ENCODE measurements at regions not wholly inside any gene's neighbourhood (a gene's known extent, or its start where the extent isn't known, plus 50 kb on each side); places are given as distances from the start of the nearest gene placed in this dataset.

- DNase-seq (ENCODE audit: low read depth) = no peak
These were observed 305.1 kb upstream of the SASH1 start for GRCh38 chr6:148037496-148037895.

DNA sequence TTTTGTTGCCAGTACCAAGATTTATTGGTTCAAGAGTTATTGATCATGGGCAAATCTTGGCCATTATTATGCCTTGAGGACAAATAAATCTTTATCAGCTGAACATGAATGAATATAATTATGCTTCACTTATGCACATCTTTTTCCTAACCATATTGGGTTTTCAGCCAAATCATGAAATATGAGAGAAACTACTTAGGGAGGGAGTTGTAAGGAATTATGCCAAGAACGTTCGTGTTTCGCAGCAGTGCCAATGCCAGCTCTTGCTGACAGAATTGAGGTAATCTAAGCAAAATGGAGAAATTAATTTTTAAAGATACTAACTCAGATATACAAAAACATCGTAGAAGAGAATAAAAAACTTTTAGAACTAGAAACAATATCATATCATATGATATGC is 301.1 kb upstream of the SASH1 start:
- no peak for DNase-seq (ENCODE audit: low read depth)

- DNase-seq (ENCODE audit: low read depth) = no peak
These were observed 300.1 kb upstream of the SASH1 start for GRCh38 chr6:148042536-148042935.

- DNase-seq (ENCODE audit: low read depth) = no peak
These were observed 298.3 kb upstream of the SASH1 start for GRCh38 chr6:148044261-148044751.

- no peak for DNase-seq (ENCODE audit: low read depth)
These were observed 297.7 kb upstream of the SASH1 start for GRCh38 chr6:148044921-148045320.

DNA sequence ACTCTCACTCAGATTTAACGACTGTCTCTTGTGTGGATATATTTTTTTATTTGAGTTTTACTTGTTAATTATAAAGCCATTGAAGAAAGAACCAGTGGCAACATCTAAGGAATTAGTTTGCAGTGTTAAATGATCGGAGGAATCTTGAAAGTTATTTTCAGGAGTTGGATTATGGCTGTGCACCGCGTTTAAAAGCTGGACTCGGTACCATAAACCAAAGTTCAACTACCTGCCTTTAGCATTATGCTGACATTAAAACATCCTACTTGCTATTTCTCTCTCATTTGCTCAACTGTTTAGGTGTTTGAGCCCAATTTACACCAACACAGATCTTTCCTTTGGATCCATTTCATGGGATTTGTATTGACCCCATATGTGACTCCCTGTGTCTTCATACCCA is 289.4 kb upstream of the SASH1 start:
- DNase-seq (ENCODE audit: low read depth) = no peak

DNA sequence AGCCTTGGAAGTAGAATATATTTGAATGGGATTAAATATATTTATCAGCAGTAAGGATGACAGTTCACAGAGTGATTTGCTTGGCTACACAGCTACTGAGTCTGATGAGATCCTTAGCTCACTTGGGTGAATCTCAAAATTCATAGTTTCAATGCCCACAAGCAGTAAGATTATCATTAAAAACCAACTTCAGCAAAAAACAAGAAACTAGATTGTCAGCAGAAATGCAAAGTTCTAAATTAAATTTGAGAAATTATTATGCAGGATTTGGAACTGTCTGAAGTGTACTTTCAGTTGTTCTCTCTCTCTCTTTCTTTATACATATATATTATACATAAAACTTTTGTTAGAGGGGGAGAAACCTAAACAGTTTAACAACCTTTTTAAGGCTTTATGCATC is 288.8 kb upstream of the SASH1 start:
- no peak for DNase-seq (ENCODE audit: low read depth)

- DNase-seq (ENCODE audit: low read depth) = no peak
These were observed 288.4 kb upstream of the SASH1 start for GRCh38 chr6:148054219-148054618.

DNA sequence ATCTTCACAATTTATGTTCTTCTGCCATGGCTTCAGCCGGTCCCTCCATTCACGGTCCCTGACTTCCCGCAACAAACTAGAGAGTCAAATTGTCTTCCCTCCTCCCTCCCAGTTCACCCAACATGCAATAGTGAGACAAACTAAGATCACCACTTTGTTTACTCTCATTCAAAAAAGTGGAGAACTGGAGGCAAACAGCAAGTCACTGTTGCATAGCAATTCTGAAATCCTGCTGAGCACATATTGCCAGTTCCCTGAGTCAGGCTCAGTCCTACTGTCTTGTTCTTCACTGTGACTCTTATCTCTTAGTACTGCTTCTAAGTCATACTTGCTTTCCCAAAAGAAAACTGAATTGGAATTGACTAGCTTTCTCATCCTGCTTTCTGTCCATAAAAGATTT is 287.2 kb upstream of the SASH1 start:
- no peak for DNase-seq (ENCODE audit: low read depth)

GRCh38 chr6:148059869-148060268 is 282.8 kb upstream of the SASH1 start:
- no peak for DNase-seq (ENCODE audit: low read depth)

GRCh38 chr6:148064406-148065134 is 278.1 kb upstream of the SASH1 start:
- peak; percentile 73 for DNase-seq (ENCODE audit: low read depth)

DNA sequence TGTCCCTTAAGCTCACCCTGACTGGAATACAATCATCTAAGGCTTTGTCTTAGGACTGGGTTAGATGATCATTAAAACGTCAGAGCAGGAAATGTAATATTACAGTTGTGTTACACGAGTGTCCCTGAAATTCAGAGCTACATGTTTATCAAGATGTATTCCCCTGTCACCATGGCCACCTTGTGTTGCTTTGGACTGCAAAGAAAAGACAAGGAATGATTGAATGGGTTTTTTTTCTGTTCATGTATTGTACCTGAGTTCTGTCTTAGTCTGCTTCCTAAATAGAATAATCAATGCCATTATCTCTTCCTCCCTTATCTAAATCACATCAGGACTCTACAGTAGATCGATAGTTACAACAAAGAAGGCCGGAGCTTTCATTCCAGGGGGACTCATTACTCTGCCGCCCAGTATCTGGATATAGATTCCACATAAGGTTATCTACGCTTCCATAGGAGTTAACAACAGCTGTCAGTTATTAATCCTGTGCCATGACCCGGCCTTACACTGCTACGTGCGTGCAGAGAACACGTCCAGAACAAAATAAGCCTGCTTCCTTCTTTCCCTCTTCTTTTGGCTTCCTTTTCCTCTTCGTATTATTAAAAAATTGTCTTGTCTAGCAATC is 274.1 kb upstream of the SASH1 start:
- DNase-seq (ENCODE audit: low read depth) = no peak

DNA sequence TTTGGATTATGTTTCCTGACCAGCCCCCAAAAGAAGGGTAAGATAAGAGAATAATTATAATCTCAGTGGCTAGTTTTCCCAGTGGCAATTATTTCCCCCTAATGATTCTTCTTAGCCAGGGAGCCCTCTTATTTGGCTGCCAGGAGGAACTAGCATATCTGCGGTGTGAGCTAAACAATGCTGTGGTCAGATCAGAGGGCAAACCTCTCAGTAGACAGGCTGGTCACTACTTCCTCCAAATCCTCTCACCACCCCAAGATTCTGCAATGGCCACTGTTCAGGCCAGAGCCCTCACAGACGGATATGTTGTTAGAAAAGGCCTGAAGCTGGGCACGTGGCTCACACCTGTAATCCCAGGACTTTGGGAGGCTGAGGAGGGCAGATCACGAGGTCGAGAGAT is 273.4 kb upstream of the SASH1 start:
- DNase-seq (ENCODE audit: low read depth) = no peak

DNA sequence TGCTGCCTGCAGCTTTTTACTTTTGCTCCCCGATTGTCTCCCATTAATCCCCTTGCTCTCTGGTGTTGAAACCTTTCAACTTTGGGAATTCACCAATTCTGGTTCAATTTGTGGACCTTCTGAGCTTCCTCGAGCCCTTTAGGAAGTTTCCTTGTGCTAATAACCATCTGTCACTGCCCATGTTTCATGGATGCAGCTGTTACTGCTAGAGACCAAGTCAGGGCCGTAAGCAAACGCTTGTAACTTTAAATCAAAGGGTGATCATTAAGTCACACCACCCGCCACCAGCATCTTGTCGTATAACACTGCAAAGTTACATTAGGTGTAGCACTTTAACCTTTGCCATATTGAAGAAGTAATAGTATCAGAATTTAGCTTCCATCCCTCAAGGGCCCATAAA is 268.3 kb upstream of the SASH1 start:
- no peak for DNase-seq (ENCODE audit: low read depth)

GRCh38 chr6:148074738-148075137 is 267.9 kb upstream of the SASH1 start:
- no peak for DNase-seq (ENCODE audit: low read depth)

GRCh38 chr6:148075352-148075751 is 267.3 kb upstream of the SASH1 start:
- no peak for DNase-seq (ENCODE audit: low read depth)

DNA sequence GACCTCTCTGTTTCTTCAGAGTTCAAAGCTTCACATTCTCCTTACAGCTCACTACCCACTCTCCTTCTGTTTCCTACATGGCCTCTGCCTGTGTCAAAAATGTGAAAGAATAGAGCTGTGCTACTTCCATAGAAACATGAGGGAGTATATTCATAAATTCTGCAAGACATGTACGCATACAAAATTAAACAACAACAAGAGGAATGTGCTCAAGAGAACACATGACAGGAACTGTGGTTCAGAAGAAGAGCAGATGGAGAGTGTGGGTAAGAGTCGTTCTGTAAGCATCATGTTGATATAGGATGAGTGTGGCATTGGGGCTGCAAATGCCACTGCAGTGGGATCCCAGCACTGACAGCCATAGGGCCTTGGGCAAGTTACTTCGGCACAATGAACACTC is 266.6 kb upstream of the SASH1 start:
- DNase-seq (ENCODE audit: low read depth) = no peak

DNA sequence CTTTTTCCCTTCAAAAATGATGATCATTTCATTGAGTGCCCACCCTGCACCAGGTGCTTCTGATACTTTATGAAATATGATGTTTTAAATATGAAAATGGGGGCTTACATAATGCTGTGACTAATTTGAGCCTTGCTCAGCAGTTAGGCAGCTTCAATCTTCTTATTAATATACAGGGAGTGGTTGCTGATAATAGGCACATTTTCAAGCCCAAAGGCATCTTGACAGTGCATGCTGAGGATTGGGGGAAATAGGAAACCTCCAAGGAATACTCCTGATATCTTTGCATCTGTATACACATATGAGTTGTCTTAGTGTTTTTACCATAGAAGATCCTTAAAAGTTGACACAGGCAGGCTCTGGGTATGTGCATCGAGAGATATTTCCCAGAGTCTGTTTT is 262.3 kb upstream of the SASH1 start:
- no peak for DNase-seq (ENCODE audit: low read depth)

- DNase-seq (ENCODE audit: low read depth) = no peak
These were observed 261.6 kb upstream of the SASH1 start for GRCh38 chr6:148081076-148081475.

DNA sequence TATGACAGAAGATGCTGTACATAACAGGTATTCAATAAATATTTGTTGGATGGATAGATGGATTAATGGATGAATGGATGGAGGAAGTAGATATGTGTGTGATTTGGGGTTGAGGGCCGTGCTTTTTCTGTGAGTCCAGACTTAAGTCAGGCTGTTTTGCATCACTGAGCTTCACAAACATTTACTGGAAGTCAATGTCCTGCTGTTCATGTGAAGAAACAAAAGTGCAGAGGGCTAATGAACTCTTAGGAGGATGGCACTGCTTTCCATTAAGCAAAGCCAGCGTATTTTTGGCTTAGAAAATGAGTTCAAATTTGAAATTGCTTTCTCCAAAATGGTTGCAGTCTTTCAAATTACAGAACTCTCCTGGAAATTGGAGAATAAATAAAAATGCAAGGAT is 260.6 kb upstream of the SASH1 start:
- DNase-seq (ENCODE audit: low read depth) = no peak

GRCh38 chr6:148082696-148083095 is 259.9 kb upstream of the SASH1 start:
- no peak for DNase-seq (ENCODE audit: low read depth)

- DNase-seq (ENCODE audit: low read depth) = peak; percentile 16
These were observed 256.9 kb upstream of the SASH1 start for GRCh38 chr6:148085631-148086331.

DNA sequence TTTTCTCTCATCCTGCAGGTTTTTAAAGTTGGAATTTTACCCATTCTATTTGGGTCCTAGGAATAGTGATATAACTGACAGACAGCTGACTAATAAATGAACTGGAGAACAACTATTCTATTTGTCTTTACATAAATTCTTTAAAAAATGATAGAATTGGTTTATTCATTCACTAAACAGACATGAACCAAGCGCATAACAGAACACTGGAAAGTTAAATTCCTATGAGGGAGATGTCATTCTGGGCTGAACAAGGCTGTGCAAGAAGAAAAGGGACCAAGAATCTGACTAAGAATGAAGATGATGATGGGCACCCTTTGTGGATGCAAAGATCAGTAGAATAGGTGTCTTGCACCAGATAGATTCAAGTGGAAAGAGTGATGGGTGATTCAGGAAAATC is 256.3 kb upstream of the SASH1 start:
- DNase-seq (ENCODE audit: low read depth) = no peak
